ENCODE measurements at regions not wholly inside any gene's neighbourhood (a gene's known extent, or its start where the extent isn't known, plus 50 kb on each side); places are given as distances from the start of the nearest gene placed in this dataset.

- DNase-seq: no peak
Measured at GRCh38 chr22:48665311-48665995, 1162.2 kb downstream of the BRD1 start.

GRCh38 chr22:48664586-48664985 lies 1163.1 kb downstream of the BRD1 start:
- DNase-seq: no peak

GRCh38 chr22:48663297-48663696 lies 1164.4 kb downstream of the BRD1 start:
- DNase-seq: no peak

GRCh38 chr22:48662476-48663135 lies 1165.1 kb downstream of the BRD1 start:
- no peak for DNase-seq

DNA sequence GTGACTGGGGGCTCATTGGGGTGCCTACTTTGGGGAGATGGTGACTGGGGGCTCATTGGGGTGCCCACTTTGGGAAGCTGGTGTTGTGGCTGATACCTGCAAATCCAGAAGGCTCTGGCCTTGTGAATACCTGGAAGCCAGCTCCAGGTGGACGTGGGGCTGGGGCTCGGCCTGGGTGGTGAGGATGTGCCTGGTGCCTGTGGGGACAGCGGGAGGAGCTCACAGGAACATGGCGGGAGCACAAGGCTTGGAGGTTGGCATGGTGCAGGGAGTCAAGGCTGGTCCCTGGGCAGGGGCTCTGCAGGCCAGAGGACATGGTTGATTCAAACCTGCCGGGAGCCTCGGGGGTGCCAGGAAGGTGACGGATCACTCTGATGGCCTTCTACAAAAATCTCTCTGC lies 1165.7 kb downstream of the BRD1 start:
- no peak for DNase-seq

DNA sequence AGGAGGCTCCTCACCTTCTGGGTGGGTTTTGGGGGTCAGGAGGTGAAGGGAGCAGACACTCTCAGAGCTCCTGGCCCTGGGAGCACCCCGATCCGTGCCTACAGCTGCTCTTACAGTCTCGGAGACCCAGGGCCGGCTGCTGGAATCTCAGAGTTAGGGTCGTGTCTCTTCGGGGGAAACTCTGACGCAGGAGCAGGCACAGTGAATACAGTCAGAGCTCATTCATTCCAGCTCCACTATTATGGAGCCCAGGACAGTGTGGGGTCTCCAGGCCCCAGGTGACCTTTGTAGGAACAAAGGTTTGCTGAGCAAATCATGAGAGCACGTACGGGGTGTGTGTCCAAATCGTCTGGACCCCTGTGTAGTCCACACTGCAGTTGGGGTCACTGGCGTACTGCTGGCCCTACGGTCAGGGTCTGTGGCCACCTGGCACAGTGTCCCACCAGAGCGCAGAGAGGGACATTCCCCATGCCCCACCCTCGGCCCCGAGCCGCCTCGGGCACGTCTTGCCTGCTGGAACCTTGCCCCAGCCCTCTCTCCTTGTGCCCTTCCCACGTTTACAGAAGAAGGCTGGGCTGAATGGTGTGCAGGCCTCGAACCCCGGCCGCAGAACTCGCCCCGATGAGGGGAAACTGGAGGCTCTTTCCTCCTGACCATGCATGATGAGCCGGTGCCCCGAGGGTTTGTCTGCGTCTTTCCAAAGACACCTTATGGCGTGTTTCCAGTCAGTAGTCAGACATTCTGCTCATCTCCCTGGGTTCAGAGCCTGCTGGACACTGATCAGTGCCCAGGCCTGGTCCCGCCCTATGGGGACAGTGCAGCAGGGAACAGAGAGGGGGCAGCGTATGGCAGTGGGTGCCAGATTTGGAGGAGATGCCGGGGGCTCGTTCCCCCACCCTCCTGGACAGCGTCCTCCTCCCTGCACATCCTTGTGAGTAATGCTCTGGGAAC lies 1166.6 kb downstream of the BRD1 start:
- no peak for DNase-seq

- no peak for DNase-seq
Measured at GRCh38 chr22:48660104-48660789, 1167.4 kb downstream of the BRD1 start.

- DNase-seq: no peak
Measured at GRCh38 chr22:48659404-48659996, 1168.2 kb downstream of the BRD1 start.

DNA sequence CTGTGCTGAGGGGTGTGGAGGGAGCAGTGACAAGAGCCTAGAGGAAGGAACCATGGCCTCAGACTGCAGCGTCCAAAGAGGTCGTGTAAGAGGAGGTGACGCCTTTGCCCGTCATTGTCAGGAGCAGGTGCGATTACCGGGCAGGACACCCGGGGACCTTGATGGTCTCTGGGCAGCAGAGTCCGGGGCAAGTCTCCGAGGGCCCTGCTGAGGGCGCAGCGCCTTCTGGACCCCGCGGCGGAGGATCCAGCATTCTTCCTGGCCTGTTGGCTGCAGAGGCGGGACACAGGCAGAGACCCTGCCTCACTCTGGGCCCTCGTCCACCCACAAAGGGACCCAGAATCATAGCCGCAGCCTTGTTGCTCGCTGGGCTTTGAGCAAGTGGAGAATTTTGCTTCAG lies 1168.8 kb downstream of the BRD1 start:
- DNase-seq: no peak

DNA sequence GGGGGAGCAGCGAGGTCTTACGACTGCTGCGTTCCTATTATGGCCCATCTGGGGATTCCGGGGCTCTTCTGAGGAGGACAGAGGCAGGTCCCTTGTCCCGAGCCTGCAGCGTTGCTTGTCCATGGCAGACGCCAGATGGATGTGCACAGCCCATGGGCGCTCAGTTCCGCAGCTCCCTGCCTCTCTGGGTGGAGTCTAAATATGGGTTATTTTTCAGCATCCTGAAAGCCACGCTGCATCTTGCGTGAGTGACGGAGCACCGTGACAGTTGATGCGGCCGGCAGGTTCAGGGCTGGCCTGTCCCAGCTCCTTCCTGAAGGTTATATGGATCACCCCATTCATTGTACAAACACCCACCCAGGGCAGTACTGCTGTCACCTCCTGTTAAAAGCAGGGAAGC lies 1169.4 kb downstream of the BRD1 start:
- DNase-seq: no peak

DNA sequence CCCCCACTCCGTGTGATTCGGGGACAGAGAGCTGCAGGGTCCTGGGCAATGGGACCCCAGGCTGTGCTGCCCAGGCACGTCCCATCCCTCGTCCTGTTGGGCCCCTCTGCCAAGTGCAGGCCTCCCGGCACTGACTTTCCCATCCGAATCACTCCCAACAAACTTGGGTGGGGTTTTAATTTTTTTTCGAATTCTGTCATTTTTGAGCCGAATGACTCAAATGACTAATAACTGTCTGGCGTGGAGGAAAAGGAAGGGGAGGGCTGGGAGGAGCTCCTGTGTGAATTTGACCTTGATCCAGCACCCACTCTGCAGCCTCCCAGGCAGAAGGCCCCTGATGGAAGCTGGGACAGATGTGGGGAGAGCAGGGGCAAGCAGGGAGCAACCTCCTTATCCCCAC lies 1173.2 kb downstream of the BRD1 start:
- no peak for DNase-seq

DNA sequence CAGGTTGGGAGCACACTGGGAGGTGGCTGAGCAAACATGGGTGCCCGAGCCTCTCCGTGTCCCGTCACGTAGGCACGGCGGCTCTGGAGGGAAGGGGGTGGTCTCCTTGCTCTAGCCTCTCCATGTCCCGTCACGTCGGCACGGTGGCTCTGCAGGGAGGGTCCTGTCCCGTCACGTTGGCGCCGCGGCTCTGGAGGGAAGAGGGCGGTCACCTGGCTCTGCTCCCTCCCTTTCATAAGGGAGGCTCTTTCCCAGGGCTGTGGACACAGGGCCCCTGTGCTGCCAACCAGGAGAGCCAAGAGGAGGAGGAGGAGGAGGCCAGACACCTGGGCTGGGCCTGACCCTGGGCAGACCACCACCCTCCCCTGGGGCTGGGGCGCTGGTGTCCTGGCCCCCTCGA lies 1173.7 kb downstream of the BRD1 start:
- DNase-seq: no peak

GRCh38 chr22:48653306-48653705 lies 1174.4 kb downstream of the BRD1 start:
- no peak for DNase-seq

- no peak for DNase-seq
Measured at GRCh38 chr22:48652796-48653195, 1174.9 kb downstream of the BRD1 start.

GRCh38 chr22:48651981-48652538 lies 1175.6 kb downstream of the BRD1 start:
- no peak for DNase-seq

DNA sequence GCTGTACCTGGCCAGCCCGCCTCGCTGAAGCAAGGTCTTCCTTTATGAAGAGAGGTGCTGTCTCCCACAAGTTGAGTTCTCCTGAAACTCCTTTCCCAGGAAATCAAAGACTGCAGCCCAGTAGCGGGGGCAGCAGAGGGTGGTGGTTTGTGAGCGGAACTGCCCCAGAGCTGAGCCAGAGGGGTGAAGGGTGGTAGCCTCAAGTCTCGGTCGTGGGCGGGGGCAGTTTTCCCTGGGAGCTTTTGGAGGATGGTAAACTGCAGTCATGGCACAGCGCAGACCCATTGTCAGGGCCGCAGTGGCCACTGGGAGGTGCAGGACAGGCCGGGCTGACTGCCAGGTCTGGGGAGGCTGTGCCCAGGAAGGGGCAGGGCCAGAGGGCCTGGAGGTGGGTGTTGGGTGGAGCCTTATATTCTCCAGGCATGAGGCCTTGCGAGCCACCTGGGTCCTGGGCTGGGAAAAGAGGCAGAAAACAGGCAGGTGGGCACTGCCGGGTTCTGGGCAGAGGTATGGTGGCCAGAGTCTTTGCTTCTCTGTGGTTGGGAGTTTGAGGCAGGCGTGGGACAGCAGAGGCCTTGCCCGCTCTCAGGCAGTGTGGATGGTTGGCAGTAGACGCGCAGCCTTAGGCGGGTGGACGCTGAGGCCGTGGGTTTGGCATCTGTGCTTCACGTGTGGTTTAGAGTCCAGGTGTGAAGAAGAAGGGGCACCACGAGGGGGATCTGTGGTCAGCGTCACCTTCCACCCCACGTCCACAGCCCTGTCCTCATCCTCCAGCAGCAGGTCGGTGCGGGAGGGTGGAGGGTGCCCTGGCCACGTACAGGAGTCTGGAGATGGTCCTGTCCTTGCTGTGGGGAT lies 1176.4 kb downstream of the BRD1 start:
- DNase-seq: no peak

DNA sequence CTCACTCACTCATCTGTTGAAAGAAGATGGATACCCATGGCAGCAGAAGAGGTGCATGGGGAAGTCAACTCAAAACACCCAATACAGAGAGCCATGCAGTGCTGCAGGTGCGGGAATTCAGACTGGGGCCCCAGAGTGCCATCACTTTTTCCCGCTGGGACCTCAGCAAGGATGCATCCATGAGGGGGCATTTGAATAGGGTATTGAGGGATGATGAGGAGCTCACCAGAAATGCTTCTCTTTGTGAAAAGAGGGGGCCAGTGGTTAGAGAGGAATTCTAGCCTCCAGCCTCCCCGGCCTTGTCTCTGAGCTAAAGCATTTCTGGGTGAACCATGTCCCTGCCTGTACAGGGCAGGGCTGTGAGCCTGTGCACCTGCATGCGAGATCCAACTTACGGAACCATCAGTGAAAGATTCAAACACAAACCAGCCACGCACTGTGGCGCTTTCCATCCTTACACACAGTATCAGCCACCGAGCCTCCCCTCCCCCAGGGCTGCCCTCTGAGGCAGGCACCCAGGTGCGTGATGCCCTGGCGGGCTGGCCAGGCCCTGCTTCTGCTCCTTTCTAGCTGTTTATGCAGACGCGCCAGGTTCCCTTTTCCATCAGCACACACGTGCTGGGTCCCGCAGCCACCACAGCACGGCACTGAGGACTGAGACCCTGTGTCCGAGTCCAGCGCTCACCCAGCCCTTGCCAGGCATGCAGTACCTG lies 1177.2 kb downstream of the BRD1 start:
- DNase-seq: no peak

DNA sequence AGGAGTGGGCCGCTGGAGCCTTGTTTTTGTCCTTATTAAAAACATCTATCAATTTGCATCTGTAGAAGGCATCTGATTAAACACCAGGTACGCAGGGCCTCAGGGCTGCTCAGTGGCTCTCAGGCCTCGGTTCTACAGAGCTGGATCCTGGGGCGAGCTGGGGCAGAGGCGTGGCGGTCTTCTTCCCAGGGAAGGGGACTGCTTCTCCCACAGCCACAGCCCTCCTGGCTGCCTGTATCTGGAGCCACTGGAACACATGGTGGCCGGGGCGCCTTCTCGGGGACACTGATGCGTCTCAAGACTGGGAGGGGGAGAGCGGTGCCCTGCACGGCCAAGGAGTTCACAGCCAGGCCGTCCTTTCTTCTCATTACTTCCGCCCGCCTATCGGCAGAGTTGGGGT lies 1178.2 kb downstream of the BRD1 start:
- DNase-seq: no peak

GRCh38 chr22:48649031-48649430 lies 1178.6 kb downstream of the BRD1 start:
- no peak for DNase-seq

DNA sequence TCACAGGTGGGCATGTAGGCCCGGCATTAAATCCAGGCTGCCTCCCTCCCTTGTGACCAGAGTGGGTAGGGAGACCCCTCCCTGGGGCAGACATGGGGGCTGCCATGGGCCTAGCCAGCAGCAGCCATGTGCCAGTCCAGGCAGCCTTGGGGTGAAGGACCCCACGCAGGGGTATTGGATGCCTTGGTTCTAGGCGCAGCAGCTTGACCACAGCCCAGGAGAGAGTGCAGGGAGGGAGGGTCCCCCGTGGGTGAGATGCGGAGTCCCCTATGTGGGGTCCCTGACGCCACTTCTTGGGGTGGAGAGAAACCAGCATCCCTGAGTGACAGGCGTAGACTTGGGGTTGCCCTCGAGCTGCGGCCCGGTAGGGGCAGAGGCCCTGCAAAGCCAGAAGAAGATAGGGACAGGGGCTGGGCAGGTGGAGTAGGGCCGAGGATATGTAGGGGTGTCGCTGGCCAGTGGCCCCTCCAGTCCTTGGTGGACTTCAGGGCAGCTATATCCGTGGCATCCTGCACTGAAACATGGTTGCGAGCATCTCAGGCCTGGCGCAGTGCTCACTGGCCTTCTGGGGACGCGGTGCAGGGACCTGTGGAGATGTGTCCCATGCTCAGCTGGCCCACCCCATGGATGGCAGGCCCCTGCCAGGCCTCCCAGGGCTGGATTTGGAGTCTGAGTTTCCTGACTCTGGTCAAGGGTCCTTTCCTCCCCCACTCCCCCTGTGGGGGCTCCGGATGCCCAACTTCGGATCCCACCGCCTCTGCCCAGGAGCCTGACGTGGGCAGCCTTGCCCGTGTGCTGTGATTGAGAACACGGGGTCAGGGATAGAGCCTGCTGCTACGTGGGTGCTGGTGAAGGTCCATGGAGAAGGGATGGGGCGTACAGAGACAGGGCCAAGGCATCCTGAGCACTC lies 1179.8 kb downstream of the BRD1 start:
- DNase-seq: no peak

Measured in 8988T (cell line).